ENCODE measurements at regions not wholly inside any gene's neighbourhood (a gene's known extent, or its start where the extent isn't known, plus 50 kb on each side); places are given as distances from the start of the nearest gene placed in this dataset.
"Not testable (repeated sequence)": the region's sequence is repeated elsewhere in the genome, so short reads cannot be mapped to it uniquely, and the experiment has no call there.

GRCh38 chr4:188377816-188378215 lies 238.6 kb downstream of the TRIML1 start:
- no peak for DNase-seq (ENCODE audit: low spot score)

- DNase-seq (ENCODE audit: low spot score), result no peak
Observed at GRCh38 chr4:188383180-188383579, 243.9 kb downstream of the TRIML1 start.

GRCh38 chr4:188387179-188387791 lies 248.0 kb downstream of the TRIML1 start:
- no peak for DNase-seq (ENCODE audit: low spot score)

GRCh38 chr4:188391349-188391748 lies 252.1 kb downstream of the TRIML1 start:
- not testable (repeated sequence) for DNase-seq (ENCODE audit: low spot score)

GRCh38 chr4:188396037-188396436 lies 256.8 kb downstream of the TRIML1 start:
- DNase-seq (ENCODE audit: low spot score), result no peak

- DNase-seq (ENCODE audit: low spot score), result no peak
Observed at GRCh38 chr4:188399834-188400233, 260.6 kb downstream of the TRIML1 start.

- no peak for DNase-seq (ENCODE audit: low spot score)
Observed at GRCh38 chr4:188400451-188400850, 261.2 kb downstream of the TRIML1 start.

GRCh38 chr4:188403272-188403671 lies 264.0 kb downstream of the TRIML1 start:
- DNase-seq (ENCODE audit: low spot score), result no peak

- not testable (repeated sequence) for DNase-seq (ENCODE audit: low spot score)
Observed at GRCh38 chr4:188405071-188405835, 266.0 kb downstream of the TRIML1 start.

- DNase-seq (ENCODE audit: low spot score), result no peak
Observed at GRCh38 chr4:188408244-188409030, 269.2 kb downstream of the TRIML1 start.

GRCh38 chr4:188409851-188410250 lies 270.6 kb downstream of the TRIML1 start:
- DNase-seq (ENCODE audit: low spot score), result no peak

GRCh38 chr4:188411805-188412204 lies 272.6 kb downstream of the TRIML1 start:
- DNase-seq (ENCODE audit: low spot score), result no peak

- DNase-seq (ENCODE audit: low spot score), result no peak
Observed at GRCh38 chr4:188412499-188412898, 273.3 kb downstream of the TRIML1 start.

- no peak for DNase-seq (ENCODE audit: low spot score)
Observed at GRCh38 chr4:188414441-188414840, 275.2 kb downstream of the TRIML1 start.

- DNase-seq (ENCODE audit: low spot score), result no peak
Observed at GRCh38 chr4:188417181-188417580, 277.9 kb downstream of the TRIML1 start.

- no peak for DNase-seq (ENCODE audit: low spot score)
Observed at GRCh38 chr4:188423039-188423438, 283.8 kb downstream of the TRIML1 start.

GRCh38 chr4:188428935-188429334 lies 289.7 kb downstream of the TRIML1 start:
- DNase-seq (ENCODE audit: low spot score), result no peak

- no peak for DNase-seq (ENCODE audit: low spot score)
Observed at GRCh38 chr4:188429965-188430364, 290.7 kb downstream of the TRIML1 start.

- DNase-seq (ENCODE audit: low spot score), result no peak
Observed at GRCh38 chr4:188430384-188430783, 291.1 kb downstream of the TRIML1 start.

GRCh38 chr4:188432328-188432727 lies 293.1 kb downstream of the TRIML1 start:
- no peak for DNase-seq (ENCODE audit: low spot score)

GRCh38 chr4:188433741-188434315 lies 294.6 kb downstream of the TRIML1 start:
- no peak for DNase-seq (ENCODE audit: low spot score)

GRCh38 chr4:188434643-188435042 lies 295.4 kb downstream of the TRIML1 start:
- no peak for DNase-seq (ENCODE audit: low spot score)

GRCh38 chr4:188435381-188435780 lies 296.1 kb downstream of the TRIML1 start:
- no peak for DNase-seq (ENCODE audit: low spot score)

Data from HuH-7.5 (cell line).